ENCODE measurements at regions not wholly inside any gene's neighbourhood (a gene's known extent, or its start where the extent isn't known, plus 50 kb on each side); places are given as distances from the start of the nearest gene placed in this dataset.

DNA sequence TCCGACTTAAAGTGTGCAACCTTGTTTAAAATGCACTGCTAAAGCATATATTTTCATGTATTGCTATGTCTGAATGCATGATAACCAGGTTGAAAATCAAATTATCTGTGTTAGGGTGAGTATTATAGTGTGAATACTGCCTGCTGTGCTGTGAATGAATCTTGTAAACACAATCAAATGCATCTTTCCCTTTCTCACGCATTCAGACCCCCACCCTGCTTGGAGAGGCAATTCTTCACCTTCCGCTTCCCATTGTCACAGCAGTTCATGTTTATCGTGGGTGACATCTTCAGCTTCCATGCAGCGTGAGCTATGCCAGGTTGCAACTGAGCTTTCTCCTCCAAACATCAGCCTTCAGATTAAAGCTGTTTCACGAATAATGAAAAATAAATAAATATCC, 418.0 kb downstream of the MEIS1 start:
- TF ChIP-seq, protein P1, sequence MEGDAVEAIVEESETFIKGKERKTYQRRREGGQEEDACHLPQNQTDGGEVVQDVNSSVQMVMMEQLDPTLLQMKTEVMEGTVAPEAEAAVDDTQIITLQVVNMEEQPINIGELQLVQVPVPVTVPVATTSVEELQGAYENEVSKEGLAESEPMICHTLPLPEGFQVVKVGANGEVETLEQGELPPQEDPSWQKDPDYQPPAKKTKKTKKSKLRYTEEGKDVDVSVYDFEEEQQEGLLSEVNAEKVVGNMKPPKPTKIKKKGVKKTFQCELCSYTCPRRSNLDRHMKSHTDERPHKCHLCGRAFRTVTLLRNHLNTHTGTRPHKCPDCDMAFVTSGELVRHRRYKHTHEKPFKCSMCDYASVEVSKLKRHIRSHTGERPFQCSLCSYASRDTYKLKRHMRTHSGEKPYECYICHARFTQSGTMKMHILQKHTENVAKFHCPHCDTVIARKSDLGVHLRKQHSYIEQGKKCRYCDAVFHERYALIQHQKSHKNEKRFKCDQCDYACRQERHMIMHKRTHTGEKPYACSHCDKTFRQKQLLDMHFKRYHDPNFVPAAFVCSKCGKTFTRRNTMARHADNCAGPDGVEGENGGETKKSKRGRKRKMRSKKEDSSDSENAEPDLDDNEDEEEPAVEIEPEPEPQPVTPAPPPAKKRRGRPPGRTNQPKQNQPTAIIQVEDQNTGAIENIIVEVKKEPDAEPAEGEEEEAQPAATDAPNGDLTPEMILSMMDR (IDR thresholded peaks at IDR 0.05 in 4 of 5, conservative IDR thresholded peaks at IDR 0.05 in 1 of 5) = no peak
- TF ChIP-seq POLR2A (IDR thresholded peaks at IDR 0.05) = no peak
